NK-92 treated with Interleukin-12 subunit alpha and Interleukin-12 subunit beta, amount 100 ng/mL, for 24 hours (cell line): ENCODE measurements at regions not wholly inside any gene's neighbourhood (a gene's known extent, or its start where the extent isn't known, plus 50 kb on each side); places are given as distances from the start of the nearest gene placed in this dataset.

Experiments
- DNase-seq: peaks from one replicate; lab custom pipeline; 2025; lab: John Stamatoyannopoulos, UW

DNA sequence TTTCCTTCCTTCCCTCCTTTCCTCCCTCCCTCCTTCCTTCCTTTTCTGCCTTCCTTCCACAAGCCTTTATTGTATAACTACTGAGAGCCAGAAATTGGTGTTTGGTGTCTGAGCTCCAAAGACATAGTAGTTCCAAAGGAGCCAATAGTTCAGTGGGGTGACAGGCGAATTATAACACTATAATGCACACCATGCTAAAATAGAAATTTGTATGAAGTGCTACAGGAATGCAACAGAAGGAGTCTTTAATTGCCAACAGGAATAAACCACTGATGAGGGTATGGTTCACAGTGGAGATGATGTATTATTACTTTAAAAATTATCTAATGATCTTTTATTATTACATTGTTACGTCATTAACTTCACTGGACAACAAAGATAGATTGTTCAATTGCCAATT lies 158.8 kb upstream of the SP8 start:
- DNase-seq, result no peak

DNA sequence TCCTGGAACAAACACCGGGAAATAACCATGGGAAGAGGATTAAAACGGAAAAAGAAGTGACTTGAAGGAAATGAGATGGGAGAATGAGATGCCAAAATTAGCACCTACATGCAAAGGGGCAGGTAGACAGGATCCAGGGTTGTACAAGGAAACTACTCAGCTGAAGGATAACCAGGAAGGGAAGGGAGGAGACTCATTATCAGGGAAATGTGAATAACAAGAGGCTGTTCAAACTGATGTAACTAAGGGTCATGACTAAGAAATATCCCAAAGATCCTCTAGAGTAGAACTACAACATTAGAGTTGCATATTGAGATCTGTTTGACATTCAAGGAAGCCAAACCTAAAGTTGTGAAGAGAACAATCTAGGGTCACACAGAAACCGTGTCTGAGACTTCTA lies 166.2 kb upstream of the SP8 start:
- DNase-seq, result no peak

DNA sequence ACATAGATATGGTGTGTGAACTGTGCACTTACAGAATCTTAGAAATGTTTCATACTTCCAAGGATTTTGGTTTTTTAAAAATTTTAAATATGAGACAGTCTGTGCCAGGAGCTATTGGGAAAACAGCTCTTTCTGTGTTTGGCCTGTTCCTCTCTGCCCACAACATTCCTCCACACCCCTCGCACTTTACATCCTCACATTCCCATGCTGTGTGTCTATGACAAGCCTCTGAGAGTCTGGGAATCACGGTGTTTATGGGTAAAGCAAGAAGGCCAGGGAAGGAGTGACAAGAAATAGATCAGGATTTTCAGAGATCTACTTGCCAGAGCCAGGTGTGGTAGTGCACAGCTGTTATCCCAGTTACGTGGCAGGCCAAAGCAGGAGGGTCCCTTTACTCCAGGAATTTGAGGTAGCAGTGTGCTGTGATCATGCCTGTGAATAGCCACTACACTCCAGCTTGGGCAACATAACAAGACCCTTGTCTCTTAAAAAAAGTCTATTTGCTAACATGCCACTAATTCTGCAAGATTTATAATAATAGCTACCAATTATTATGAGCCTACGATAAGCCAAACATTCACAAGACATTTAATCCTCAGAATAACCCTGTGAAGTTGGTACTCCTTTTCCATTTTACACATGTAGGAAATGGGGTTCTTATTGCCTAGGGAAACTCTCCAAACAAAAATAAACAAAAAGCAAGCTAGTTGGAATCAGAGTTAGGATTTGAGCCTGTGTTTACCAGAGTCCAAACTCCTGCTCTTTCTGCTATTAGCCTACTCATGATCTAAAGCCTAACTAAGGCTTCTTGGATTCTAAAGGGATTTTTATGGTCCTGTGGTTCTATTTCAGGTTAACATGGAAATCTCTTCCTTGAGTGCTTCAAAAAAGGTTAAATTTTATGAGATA lies 168.3 kb upstream of the SP8 start:
- no peak for DNase-seq

DNA sequence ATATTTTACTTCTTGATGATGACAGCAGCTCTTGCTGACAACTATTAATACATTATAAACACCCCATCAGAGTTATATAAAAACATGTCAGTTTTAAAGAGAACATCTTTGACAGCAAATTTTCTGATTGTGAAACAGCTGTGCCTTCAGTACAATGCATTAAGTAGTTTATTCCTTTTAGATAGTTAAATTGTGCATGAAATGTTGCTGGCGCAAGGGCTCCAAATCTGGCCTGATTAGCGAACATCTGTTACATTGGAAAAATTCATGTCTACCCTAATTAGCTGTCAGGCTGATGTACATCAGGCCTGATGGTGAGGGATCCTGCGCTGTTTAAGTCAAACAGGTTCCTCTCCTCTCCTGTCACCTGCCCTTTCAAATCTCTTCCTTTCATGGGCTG lies 171.9 kb upstream of the SP8 start:
- DNase-seq, result no peak

GRCh38 chr7:20959281-20959680 lies 172.6 kb upstream of the SP8 start:
- DNase-seq, result no peak

DNA sequence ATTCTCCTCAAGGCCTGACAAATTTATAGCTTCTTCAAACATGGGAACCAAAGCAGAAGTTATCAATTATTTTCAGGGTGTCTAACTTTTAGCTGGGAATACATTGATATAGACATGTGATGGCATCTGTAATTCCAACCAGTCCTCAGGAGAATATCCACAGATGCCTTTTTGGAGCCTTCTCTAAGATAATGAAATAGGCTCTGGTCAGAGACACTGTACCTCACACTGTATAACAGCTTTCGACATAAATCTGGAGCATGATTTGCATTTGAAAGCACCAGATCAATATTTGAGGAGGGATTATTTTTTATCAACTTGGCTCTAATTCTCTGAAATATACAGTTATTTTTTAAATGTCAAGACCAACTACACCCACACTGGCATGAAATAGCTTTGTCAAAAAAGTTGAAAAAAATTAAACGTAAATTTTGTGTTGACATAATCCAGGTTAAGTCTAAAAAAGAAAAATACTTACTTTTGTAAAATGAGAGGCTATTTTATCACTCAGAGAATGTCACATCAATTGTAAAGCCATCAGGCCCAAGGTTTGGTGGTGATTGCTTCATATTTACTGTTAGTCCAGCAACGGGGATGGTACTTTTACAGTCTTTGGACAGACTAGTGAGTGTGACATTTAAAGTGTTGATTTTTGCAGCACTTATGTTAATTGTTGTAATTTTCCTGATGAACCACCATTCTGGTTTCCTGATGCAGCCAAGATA lies 177.0 kb upstream of the SP8 start:
- DNase-seq, result no peak

GRCh38 chr7:20964281-20964918 lies 177.7 kb upstream of the SP8 start:
- DNase-seq, result no peak

- DNase-seq, result no peak
Measured at GRCh38 chr7:20971219-20971618, 184.5 kb upstream of the SP8 start.

DNA sequence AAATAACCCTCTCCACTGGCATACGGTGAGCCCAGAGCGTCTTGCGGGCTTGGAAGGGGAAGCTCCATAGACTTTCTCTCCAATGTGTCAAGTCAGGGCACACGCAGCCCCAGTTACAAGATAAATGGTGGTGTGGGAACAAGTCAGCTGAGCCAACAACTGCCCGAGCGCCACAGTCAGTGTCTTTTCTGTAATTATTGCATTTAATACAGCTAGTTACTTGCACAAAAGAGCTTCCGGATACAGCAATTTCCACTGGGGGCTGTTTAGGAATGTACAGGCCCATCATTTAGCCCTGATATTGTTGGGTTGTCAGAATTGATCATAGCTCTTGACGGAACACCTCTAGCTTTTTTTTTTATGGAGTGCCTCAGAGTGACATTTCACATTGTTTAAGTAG lies 193.5 kb upstream of the SP8 start:
- DNase-seq, result no peak

DNA sequence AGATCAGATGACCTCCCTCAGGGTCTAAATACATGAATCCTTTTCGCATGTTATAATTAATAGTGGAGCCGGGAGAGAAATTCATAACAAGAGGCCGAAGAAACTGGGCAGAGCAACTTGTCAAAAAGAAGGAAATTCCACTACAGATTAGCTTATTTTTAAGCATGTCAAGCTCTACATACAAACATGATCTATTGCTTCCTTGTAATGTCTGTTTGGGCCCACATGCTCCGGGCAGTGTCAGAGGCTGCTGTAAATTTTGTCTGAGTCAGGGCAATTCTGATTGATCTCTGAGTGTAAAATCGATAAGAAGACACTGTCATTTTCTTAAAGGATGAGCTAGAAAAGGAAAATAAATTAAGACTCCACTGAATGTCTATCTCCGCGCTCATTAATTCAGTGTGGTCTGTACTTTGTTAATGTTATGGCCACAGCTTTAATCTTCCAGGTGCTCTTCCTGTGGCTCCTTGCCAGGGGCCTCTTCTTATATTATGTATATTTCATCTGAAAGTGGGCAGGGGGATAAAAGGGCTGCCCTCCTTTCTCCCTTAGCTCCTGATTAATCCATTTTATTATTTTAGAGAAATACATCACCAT lies 194.1 kb upstream of the SP8 start:
- DNase-seq, result no peak

GRCh38 chr7:20988340-20988739 lies 201.7 kb upstream of the SP8 start:
- DNase-seq, result no peak

GRCh38 chr7:20991544-20991943 lies 204.9 kb upstream of the SP8 start:
- no peak for DNase-seq

DNA sequence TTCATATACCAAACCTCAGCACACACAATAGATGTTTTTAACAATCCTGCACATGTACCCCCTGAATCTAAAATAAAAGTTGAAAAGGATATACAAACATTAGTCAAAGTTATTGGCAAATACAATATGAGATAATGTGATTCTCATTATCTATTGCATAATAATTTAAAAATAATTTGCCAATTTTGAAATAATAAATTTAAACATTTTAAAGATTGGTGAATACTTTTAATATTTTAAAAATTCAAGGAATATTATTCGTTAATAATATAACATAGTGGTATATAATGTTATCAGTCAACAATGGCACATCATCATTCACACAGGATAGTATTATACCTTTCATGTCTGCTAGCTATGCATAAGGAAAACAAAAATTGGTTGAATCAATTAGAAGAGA lies 207.0 kb upstream of the SP8 start:
- no peak for DNase-seq

DNA sequence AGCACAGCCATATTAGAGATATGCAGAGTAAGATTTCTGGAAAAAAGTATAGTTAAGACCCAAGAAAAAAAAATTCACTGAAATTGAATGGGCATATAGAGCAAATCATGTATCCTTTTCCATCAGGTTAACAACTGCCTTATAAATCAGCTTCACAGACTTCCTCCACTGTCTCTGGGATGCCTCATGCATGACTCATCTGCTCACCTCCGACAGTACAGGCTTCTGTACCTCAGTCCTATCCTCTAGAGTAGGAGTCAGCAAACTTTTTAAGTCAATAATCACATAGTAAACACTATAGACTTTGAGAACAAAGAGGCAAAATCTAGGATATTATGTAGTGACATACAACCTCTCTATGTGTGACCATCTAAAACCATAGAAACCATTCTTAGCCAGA lies 211.6 kb upstream of the SP8 start:
- no peak for DNase-seq

- DNase-seq, result no peak
Measured at GRCh38 chr7:21011153-21011552, 224.5 kb upstream of the SP8 start.

DNA sequence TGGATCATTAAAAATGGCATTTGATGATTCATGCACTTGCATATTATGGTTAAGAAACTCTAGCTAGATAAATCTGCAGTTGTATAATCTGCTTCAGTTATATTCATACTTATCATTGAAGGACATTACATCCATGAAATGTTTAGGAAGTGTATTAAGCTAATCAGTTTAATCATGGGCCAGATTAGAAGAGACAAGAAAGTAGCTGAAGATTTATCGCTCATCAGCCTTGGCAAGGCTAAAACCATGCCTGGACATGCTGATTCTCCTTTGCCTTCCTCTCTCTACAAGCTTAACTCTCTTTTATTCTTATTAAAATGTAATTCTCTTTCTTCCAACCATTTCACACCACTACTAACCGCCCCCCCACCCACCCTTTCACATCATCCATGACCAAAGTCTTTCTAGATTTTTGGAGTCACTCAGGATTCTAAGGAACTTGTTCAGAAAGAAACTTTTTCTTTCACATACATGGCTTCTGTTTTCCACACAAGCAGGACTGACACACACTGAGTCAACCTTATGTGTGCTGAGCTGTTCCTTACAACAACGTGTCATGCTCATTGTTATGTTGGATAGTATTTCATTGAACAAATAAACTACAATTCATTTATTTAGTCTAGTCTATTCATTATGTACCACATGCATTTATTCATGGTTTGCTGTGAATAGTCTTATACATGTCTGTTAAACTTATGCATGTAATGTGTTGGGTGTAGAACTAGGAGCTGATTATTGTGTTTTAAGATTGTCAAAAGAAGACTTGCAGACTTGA lies 227.3 kb upstream of the SP8 start:
- no peak for DNase-seq

GRCh38 chr7:21020667-21021066 lies 234.0 kb upstream of the SP8 start:
- no peak for DNase-seq

DNA sequence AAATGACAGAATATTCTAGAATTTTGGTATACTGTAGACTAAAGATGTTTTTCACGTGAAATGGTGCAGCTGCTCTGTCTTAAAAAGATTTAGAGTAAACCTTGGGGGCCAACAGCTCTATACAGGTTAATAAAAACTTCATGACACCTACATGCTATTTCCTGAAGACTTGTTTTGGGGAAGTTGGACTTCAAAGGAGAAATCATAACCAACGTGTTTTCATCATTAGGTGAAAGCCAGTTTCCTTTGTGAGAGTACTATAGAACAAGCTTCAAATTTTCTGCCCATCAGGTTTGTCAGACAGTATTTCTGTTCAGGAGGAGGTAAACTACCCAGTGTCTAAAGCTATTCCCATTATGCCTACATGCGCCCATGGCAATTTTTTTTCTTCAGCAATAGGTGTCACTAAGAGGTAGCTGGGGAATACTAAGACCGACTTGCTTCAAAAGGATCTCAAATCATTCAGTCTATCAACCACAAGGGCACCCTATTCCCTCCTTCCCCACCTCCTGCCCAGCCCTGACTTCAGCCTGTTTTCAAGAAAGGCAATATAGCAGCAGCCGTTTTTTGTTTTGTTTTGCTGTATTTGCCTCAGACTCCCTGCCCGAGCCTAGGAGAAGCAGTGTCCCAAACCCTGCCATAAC lies 237.3 kb upstream of the SP8 start:
- DNase-seq, result no peak

GRCh38 chr7:21024485-21024867 lies 237.8 kb upstream of the SP8 start:
- DNase-seq, result no peak

DNA sequence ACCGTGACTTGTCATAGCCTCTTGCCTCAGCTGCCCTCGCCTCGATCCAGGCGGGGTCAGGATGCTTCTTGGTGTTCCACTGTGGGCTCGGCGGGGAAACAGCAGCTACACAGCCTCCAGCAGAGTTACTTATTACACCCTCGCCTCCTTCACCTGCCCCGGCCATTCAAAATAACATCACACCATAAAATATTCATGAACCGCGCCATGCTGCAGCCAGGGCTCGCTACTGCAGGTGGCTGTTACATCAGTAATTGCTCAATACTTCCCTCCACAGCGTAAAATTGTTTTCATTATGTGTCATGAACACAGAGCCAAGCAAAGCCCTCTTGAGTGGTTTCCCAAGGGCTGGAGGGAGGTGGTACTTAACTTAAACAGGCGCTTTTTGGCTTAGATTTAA lies 241.5 kb upstream of the SP8 start:
- no peak for DNase-seq

GRCh38 chr7:21028599-21028998 lies 241.9 kb upstream of the SP8 start:
- DNase-seq, result no peak
